ENCODE measurements at regions not wholly inside any gene's neighbourhood (a gene's known extent, or its start where the extent isn't known, plus 50 kb on each side); places are given as distances from the start of the nearest gene placed in this dataset.
"Not testable (repeated sequence)": the region's sequence is repeated elsewhere in the genome, so short reads cannot be mapped to it uniquely, and the experiment has no call there.

GRCh38 chr17:15847447-15848229, 97.3 kb upstream of the ADORA2B start:
- ATAC-seq (ENCODE audit: low read depth in 2 of 2); H3K9me3 Mint-ChIP-seq; DNase-seq; H3K4me3 Mint-ChIP-seq; H3K36me3 Mint-ChIP-seq; H3K4me1 Mint-ChIP-seq; H3K27ac Mint-ChIP-seq; H3K27me3 Mint-ChIP-seq: not testable (repeated sequence)

GRCh38 chr17:15849054-15849453, 95.9 kb upstream of the ADORA2B start:
- not testable (repeated sequence) for H3K4me3 Mint-ChIP-seq; H3K9me3 Mint-ChIP-seq; DNase-seq; H3K27me3 Mint-ChIP-seq; H3K27ac Mint-ChIP-seq; H3K36me3 Mint-ChIP-seq; H3K4me1 Mint-ChIP-seq; ATAC-seq (ENCODE audit: low read depth in 2 of 2)

- DNase-seq; H3K4me3 Mint-ChIP-seq; H3K36me3 Mint-ChIP-seq; ATAC-seq (ENCODE audit: low read depth in 2 of 2); H3K27me3 Mint-ChIP-seq; H3K4me1 Mint-ChIP-seq; H3K9me3 Mint-ChIP-seq; H3K27ac Mint-ChIP-seq: not testable (repeated sequence)
These were observed 94.9 kb upstream of the ADORA2B start for GRCh38 chr17:15850071-15850470.

- not testable (repeated sequence) for H3K9me3 Mint-ChIP-seq; DNase-seq; H3K27ac Mint-ChIP-seq; H3K4me3 Mint-ChIP-seq; H3K4me1 Mint-ChIP-seq; H3K27me3 Mint-ChIP-seq; ATAC-seq (ENCODE audit: low read depth in 2 of 2); H3K36me3 Mint-ChIP-seq
These were observed 94.2 kb upstream of the ADORA2B start for GRCh38 chr17:15850687-15851086.

- not testable (repeated sequence) for ATAC-seq (ENCODE audit: low read depth in 2 of 2); DNase-seq; H3K9me3 Mint-ChIP-seq; H3K27ac Mint-ChIP-seq; H3K36me3 Mint-ChIP-seq; H3K27me3 Mint-ChIP-seq; H3K4me1 Mint-ChIP-seq; H3K4me3 Mint-ChIP-seq
These were observed 92.1 kb upstream of the ADORA2B start for GRCh38 chr17:15852863-15853262.

- not testable (repeated sequence) for H3K9me3 Mint-ChIP-seq; H3K27ac Mint-ChIP-seq; H3K4me3 Mint-ChIP-seq; DNase-seq; ATAC-seq (ENCODE audit: low read depth in 2 of 2); H3K36me3 Mint-ChIP-seq; H3K27me3 Mint-ChIP-seq; H3K4me1 Mint-ChIP-seq
These were observed 88.7 kb upstream of the ADORA2B start for GRCh38 chr17:15856191-15856590.

GRCh38 chr17:15856745-15857144, 88.2 kb upstream of the ADORA2B start:
- not testable (repeated sequence) for H3K27me3 Mint-ChIP-seq; ATAC-seq (ENCODE audit: low read depth in 2 of 2); H3K4me3 Mint-ChIP-seq; H3K27ac Mint-ChIP-seq; DNase-seq; H3K4me1 Mint-ChIP-seq; H3K36me3 Mint-ChIP-seq
- H3K9me3 Mint-ChIP-seq, result peaks cover 1 to 10% (median 7%) of the 10 kb centered on the region in 7 donors

GRCh38 chr17:15858082-15858481, 86.8 kb upstream of the ADORA2B start:
- H3K27ac Mint-ChIP-seq, H3K4me1 Mint-ChIP-seq, H3K4me3 Mint-ChIP-seq, H3K27me3 Mint-ChIP-seq, DNase-seq: not testable (repeated sequence)
- peaks cover 3 to 13% (median 8%) of the 10 kb centered on the region in 7 donors for H3K9me3 Mint-ChIP-seq
- peaks cover 0 to 13% of the 10 kb centered on the region in 2 donors for H3K36me3 Mint-ChIP-seq
- ATAC-seq (ENCODE audit: low read depth in 2 of 2), result peak; percentile 50 to 64

GRCh38 chr17:15860774-15861173, 84.2 kb upstream of the ADORA2B start:
- H3K27ac Mint-ChIP-seq, H3K4me1 Mint-ChIP-seq, DNase-seq, H3K27me3 Mint-ChIP-seq: not testable (repeated sequence)
- peaks cover 0 to 13% of the 10 kb centered on the region in 2 donors for H3K36me3 Mint-ChIP-seq
- H3K4me3 Mint-ChIP-seq, result peak overlapping the region in 1 of 8 donors; percentile 22
- ATAC-seq (ENCODE audit: low read depth in 2 of 2), result peak; percentile 58 to 67
- peaks cover 3 to 13% (median 8%) of the 10 kb centered on the region in 7 donors for H3K9me3 Mint-ChIP-seq

GRCh38 chr17:15864061-15864460, 80.9 kb upstream of the ADORA2B start:
- not testable (repeated sequence) for ATAC-seq (ENCODE audit: low read depth in 2 of 2); H3K4me3 Mint-ChIP-seq; DNase-seq; H3K27ac Mint-ChIP-seq; H3K4me1 Mint-ChIP-seq; H3K27me3 Mint-ChIP-seq
- Mint-ChIP-seq H3K9me3 (peaks cover 3 to 13% (median 8%) of the 10 kb centered on the region in 7 donors), H3K36me3 (peaks cover 0 to 13% of the 10 kb centered on the region in 2 donors)

GRCh38 chr17:15864472-15864871, 80.5 kb upstream of the ADORA2B start:
- not testable (repeated sequence) for ATAC-seq (ENCODE audit: low read depth in 2 of 2); H3K27me3 Mint-ChIP-seq; H3K4me1 Mint-ChIP-seq; H3K4me3 Mint-ChIP-seq; DNase-seq; H3K27ac Mint-ChIP-seq
- Mint-ChIP-seq H3K9me3 (peaks cover 3 to 13% (median 8%) of the 10 kb centered on the region in 7 donors), H3K36me3 (peaks cover 0 to 13% of the 10 kb centered on the region in 2 donors)

- not testable (repeated sequence) for DNase-seq; H3K4me1 Mint-ChIP-seq; H3K27me3 Mint-ChIP-seq; H3K27ac Mint-ChIP-seq; H3K4me3 Mint-ChIP-seq; ATAC-seq (ENCODE audit: low read depth in 2 of 2)
- Mint-ChIP-seq H3K9me3 (peaks cover 3 to 11% (median 5%) of the 10 kb centered on the region in 7 donors), H3K36me3 (peaks cover 0 to 10% of the 10 kb centered on the region in 2 donors)
These were observed 78.9 kb upstream of the ADORA2B start for GRCh38 chr17:15866015-15866414.

GRCh38 chr17:15867331-15867730, 77.6 kb upstream of the ADORA2B start:
- H3K4me3 Mint-ChIP-seq; H3K27me3 Mint-ChIP-seq; H3K27ac Mint-ChIP-seq; H3K36me3 Mint-ChIP-seq; ATAC-seq (ENCODE audit: low read depth in 2 of 2); DNase-seq; H3K4me1 Mint-ChIP-seq; H3K9me3 Mint-ChIP-seq: not testable (repeated sequence)

GRCh38 chr17:15869868-15870267, 75.1 kb upstream of the ADORA2B start:
- H3K36me3 Mint-ChIP-seq, H3K4me3 Mint-ChIP-seq: not testable (repeated sequence)

More at GRCh38 chr17:15869868-15870267, 75.1 kb upstream of the ADORA2B start:
- ATAC-seq (ENCODE audit: low read depth in 2 of 2); H3K4me1 Mint-ChIP-seq; H3K27me3 Mint-ChIP-seq; H3K9me3 Mint-ChIP-seq; H3K27ac Mint-ChIP-seq; DNase-seq: not testable (repeated sequence)
